ENCODE measurements at regions not wholly inside any gene's neighbourhood (a gene's known extent, or its start where the extent isn't known, plus 50 kb on each side); places are given as distances from the start of the nearest gene placed in this dataset.

- H3K14ac ChIP-seq (ENCODE audit: low read length) = no peak overlapping the region
- H2AK5ac ChIP-seq (ENCODE audit: low read length) = no peak overlapping the region
- no peaks in the 10 kb centered on the region for H3K79me2 ChIP-seq (ENCODE audit: control insufficient read depth, insufficient read depth, low read length, poor library complexity)
- no peaks in the 10 kb centered on the region for H3K79me1 ChIP-seq (ENCODE audit: low read length)
- H3K4me2 ChIP-seq (ENCODE audit: low read length) = no peak overlapping the region
- no CpG with 5 or more reads among the region's 6 CpGs for WGBS (ENCODE audit: extremely low coverage, insufficient coverage, insufficient read length)
- no peak overlapping the region for H2AFZ ChIP-seq (ENCODE audit: insufficient read depth, low read length, poor library complexity)
- no peak overlapping the region for H3K4me3 ChIP-seq (ENCODE audit: low read depth, low read length)
- H3K36me3 ChIP-seq (ENCODE audit: control insufficient read depth in 1 of 2, insufficient read depth in 2 of 2, low read length in 2 of 2) = no peaks in the 10 kb centered on the region
- no peak overlapping the region for H3K4ac ChIP-seq (ENCODE audit: low read depth, low read length)
- no peak overlapping the region for H4K91ac ChIP-seq (ENCODE audit: low read depth, low read length)
- H4K8ac ChIP-seq (ENCODE audit: low read depth, low read length) = no peak overlapping the region
- H3K9ac ChIP-seq (ENCODE audit: low read length) = no peak overlapping the region
- no peak overlapping the region for H3K18ac ChIP-seq (ENCODE audit: low read length)
- H2BK120ac ChIP-seq (ENCODE audit: insufficient read depth, low read length, poor library complexity) = no peak overlapping the region
- H3K27me3 ChIP-seq (ENCODE audit: insufficient read depth, low read length) = no peaks in the 10 kb centered on the region
- H3K23ac ChIP-seq (ENCODE audit: low read length) = no peak overlapping the region
- H3K9me3 ChIP-seq (ENCODE audit: insufficient read depth, low read depth, low read length) = no peaks in the 10 kb centered on the region
- peaks cover 4 to 7% of the 10 kb centered on the region in 2 experiments for H3K4me1 ChIP-seq (ENCODE audit: control insufficient read depth in 1 of 2, insufficient read depth in 2 of 2, low read length in 2 of 2)
- no peak overlapping the region for H2BK12ac ChIP-seq (ENCODE audit: low read length)
- no peak overlapping the region for H2BK5ac ChIP-seq (ENCODE audit: low read depth, low read length, poor library complexity)
- H3K27ac ChIP-seq (ENCODE audit: low read depth, low read length) = no peak overlapping the region
- DNase-seq = no peak
- no peak overlapping the region for H4K12ac ChIP-seq (ENCODE audit: low read depth, low read length)
Observed at GRCh38 chr16:79267781-79268180, 332.8 kb downstream of the MAF start.

GRCh38 chr16:79267146-79267545 is 333.4 kb downstream of the MAF start:
- H2BK120ac ChIP-seq (ENCODE audit: insufficient read depth, low read length, poor library complexity) = no peak overlapping the region
- WGBS (ENCODE audit: extremely low coverage, insufficient coverage, insufficient read length) = 100% methylated on average over 2 of the region's 6 CpGs

GRCh38 chr16:79265701-79266100 is 334.8 kb downstream of the MAF start:
- no peaks in the 10 kb centered on the region for H3K79me1 ChIP-seq (ENCODE audit: low read length)
- no peaks in the 10 kb centered on the region for H3K36me3 ChIP-seq (ENCODE audit: control insufficient read depth in 1 of 2, insufficient read depth in 2 of 2, low read length in 2 of 2)
- H3K79me2 ChIP-seq (ENCODE audit: control insufficient read depth, insufficient read depth, low read length, poor library complexity) = no peaks in the 10 kb centered on the region
- no peak overlapping the region for H3K18ac ChIP-seq (ENCODE audit: low read length)
- no peak overlapping the region for H4K91ac ChIP-seq (ENCODE audit: low read depth, low read length)
- H3K27me3 ChIP-seq (ENCODE audit: insufficient read depth, low read length) = no peaks in the 10 kb centered on the region
- H3K4me3 ChIP-seq (ENCODE audit: low read depth, low read length) = no peak overlapping the region
- no peak overlapping the region for H2BK5ac ChIP-seq (ENCODE audit: low read depth, low read length, poor library complexity)
- H3K4ac ChIP-seq (ENCODE audit: low read depth, low read length) = no peak overlapping the region
- no peak overlapping the region for H2AFZ ChIP-seq (ENCODE audit: insufficient read depth, low read length, poor library complexity)
- no peak overlapping the region for H3K14ac ChIP-seq (ENCODE audit: low read length)
- H4K12ac ChIP-seq (ENCODE audit: low read depth, low read length) = no peak overlapping the region
- H3K27ac ChIP-seq (ENCODE audit: low read depth, low read length) = no peak overlapping the region
- H3K9ac ChIP-seq (ENCODE audit: low read length) = no peak overlapping the region
- WGBS (ENCODE audit: extremely low coverage, insufficient coverage, insufficient read length) = no CpG with 5 or more reads among the region's 4 CpGs
- no peak overlapping the region for H2BK12ac ChIP-seq (ENCODE audit: low read length)
- no peak overlapping the region for H4K8ac ChIP-seq (ENCODE audit: low read depth, low read length)
- H3K4me1 ChIP-seq (ENCODE audit: control insufficient read depth in 1 of 2, insufficient read depth in 2 of 2, low read length in 2 of 2) = peaks cover 4 to 7% of the 10 kb centered on the region in 2 experiments
- no peak overlapping the region for H3K23ac ChIP-seq (ENCODE audit: low read length)
- no peak overlapping the region for H3K4me2 ChIP-seq (ENCODE audit: low read length)
- no peaks in the 10 kb centered on the region for H3K9me3 ChIP-seq (ENCODE audit: insufficient read depth, low read depth, low read length)
- H2BK120ac ChIP-seq (ENCODE audit: insufficient read depth, low read length, poor library complexity) = no peak overlapping the region
- H2AK5ac ChIP-seq (ENCODE audit: low read length) = no peak overlapping the region
- DNase-seq = peak; percentile 12 to 14

More at GRCh38 chr16:79267146-79267545, 333.4 kb downstream of the MAF start:
- Histone ChIP-seq H3K4me3 (ENCODE audit: low read depth, low read length) (no peak overlapping the region), H3K36me3 (ENCODE audit: control insufficient read depth in 1 of 2, insufficient read depth in 2 of 2, low read length in 2 of 2) (no peaks in the 10 kb centered on the region), H4K8ac (ENCODE audit: low read depth, low read length) (no peak overlapping the region), H4K91ac (ENCODE audit: low read depth, low read length) (no peak overlapping the region), H3K4me1 (ENCODE audit: control insufficient read depth in 1 of 2, insufficient read depth in 2 of 2, low read length in 2 of 2) (peaks cover 4 to 7% of the 10 kb centered on the region in 2 experiments), H3K9me3 (ENCODE audit: insufficient read depth, low read depth, low read length) (no peaks in the 10 kb centered on the region), H2BK5ac (ENCODE audit: low read depth, low read length, poor library complexity) (no peak overlapping the region), H3K27me3 (ENCODE audit: insufficient read depth, low read length) (no peaks in the 10 kb centered on the region), H3K14ac (ENCODE audit: low read length) (no peak overlapping the region), H3K79me1 (ENCODE audit: low read length) (no peaks in the 10 kb centered on the region), H3K4ac (ENCODE audit: low read depth, low read length) (no peak overlapping the region), H3K18ac (ENCODE audit: low read length) (no peak overlapping the region), H2AK5ac (ENCODE audit: low read length) (no peak overlapping the region), H3K9ac (ENCODE audit: low read length) (no peak overlapping the region), H2AFZ (ENCODE audit: insufficient read depth, low read length, poor library complexity) (no peak overlapping the region), H3K27ac (ENCODE audit: low read depth, low read length) (no peak overlapping the region), H3K4me2 (ENCODE audit: low read length) (no peak overlapping the region), H3K79me2 (ENCODE audit: control insufficient read depth, insufficient read depth, low read length, poor library complexity) (no peaks in the 10 kb centered on the region), H3K23ac (ENCODE audit: low read length) (no peak overlapping the region), H4K12ac (ENCODE audit: low read depth, low read length) (no peak overlapping the region), H2BK12ac (ENCODE audit: low read length) (no peak overlapping the region)
- no peak for DNase-seq

GRCh38 chr16:79265196-79265595 is 335.3 kb downstream of the MAF start:
- no peak for DNase-seq
- no peak overlapping the region for H2AFZ ChIP-seq (ENCODE audit: insufficient read depth, low read length, poor library complexity)
- H2BK120ac ChIP-seq (ENCODE audit: insufficient read depth, low read length, poor library complexity) = no peak overlapping the region
- no CpG with 5 or more reads among the region's 5 CpGs for WGBS (ENCODE audit: extremely low coverage, insufficient coverage, insufficient read length)
- no peak overlapping the region for H4K8ac ChIP-seq (ENCODE audit: low read depth, low read length)
- H4K12ac ChIP-seq (ENCODE audit: low read depth, low read length) = no peak overlapping the region
- H3K18ac ChIP-seq (ENCODE audit: low read length) = no peak overlapping the region
- H3K27me3 ChIP-seq (ENCODE audit: insufficient read depth, low read length) = no peaks in the 10 kb centered on the region
- H3K4me1 ChIP-seq (ENCODE audit: control insufficient read depth in 1 of 2, insufficient read depth in 2 of 2, low read length in 2 of 2) = peaks cover 4 to 7% of the 10 kb centered on the region in 2 experiments
- no peak overlapping the region for H3K4me2 ChIP-seq (ENCODE audit: low read length)
- H3K79me2 ChIP-seq (ENCODE audit: control insufficient read depth, insufficient read depth, low read length, poor library complexity) = no peaks in the 10 kb centered on the region
- H3K9me3 ChIP-seq (ENCODE audit: insufficient read depth, low read depth, low read length) = no peaks in the 10 kb centered on the region
- H3K36me3 ChIP-seq (ENCODE audit: control insufficient read depth in 1 of 2, insufficient read depth in 2 of 2, low read length in 2 of 2) = no peaks in the 10 kb centered on the region
- no peak overlapping the region for H3K4me3 ChIP-seq (ENCODE audit: low read depth, low read length)
- no peak overlapping the region for H3K27ac ChIP-seq (ENCODE audit: low read depth, low read length)
- no peak overlapping the region for H4K91ac ChIP-seq (ENCODE audit: low read depth, low read length)
- H3K79me1 ChIP-seq (ENCODE audit: low read length) = no peaks in the 10 kb centered on the region
- no peak overlapping the region for H2BK5ac ChIP-seq (ENCODE audit: low read depth, low read length, poor library complexity)
- no peak overlapping the region for H3K23ac ChIP-seq (ENCODE audit: low read length)
- no peak overlapping the region for H3K14ac ChIP-seq (ENCODE audit: low read length)
- H2AK5ac ChIP-seq (ENCODE audit: low read length) = no peak overlapping the region
- H3K4ac ChIP-seq (ENCODE audit: low read depth, low read length) = no peak overlapping the region
- H3K9ac ChIP-seq (ENCODE audit: low read length) = no peak overlapping the region
- H2BK12ac ChIP-seq (ENCODE audit: low read length) = no peak overlapping the region

Measured in trophoblast cell (in vitro differentiated cells and primary cell).